ENCODE measurements at regions not wholly inside any gene's neighbourhood (a gene's known extent, or its start where the extent isn't known, plus 50 kb on each side); places are given as distances from the start of the nearest gene placed in this dataset.
A peak's percentile ranks its signal among the peaks of the same experiment; 100 is the strongest.

- Histone ChIP-seq H3K27ac (peak overlapping the region in 2 of 4 donors; percentile 36 to 65), H3K9me3 (no peaks in the 10 kb centered on the region), H3K27me3 (no peaks in the 10 kb centered on the region)
Measured at GRCh38 chr12:93174473-93174872, 203.3 kb upstream of the NUDT4 start.

GRCh38 chr12:93176165-93176564 lies 201.6 kb upstream of the NUDT4 start:
- no peaks in the 10 kb centered on the region for H3K27me3 ChIP-seq
- no peak overlapping the region for H3K4me3 ChIP-seq
- H3K36me3 ChIP-seq = no peaks in the 10 kb centered on the region
- DNase-seq = no peak
- no peaks in the 10 kb centered on the region for H3K9me3 ChIP-seq
- peak overlapping the region in 2 of 4 donors; percentile 35 to 77 for H3K27ac ChIP-seq
- peaks cover 0 to 21% (median 1%) of the 10 kb centered on the region in 4 donors for H3K4me1 ChIP-seq
- TF ChIP-seq CTCF (IDR thresholded peaks at IDR 0.05) (no peak), POLR2A (IDR thresholded peaks at IDR 0.05) (no peak)

More at GRCh38 chr12:93174473-93174872, 203.3 kb upstream of the NUDT4 start:
- DNase-seq = no peak
- TF ChIP-seq POLR2A (IDR thresholded peaks at IDR 0.05) (no peak), CTCF (IDR thresholded peaks at IDR 0.05) (no peak)
- no peaks in the 10 kb centered on the region for H3K36me3 ChIP-seq
- peaks cover 0 to 21% (median 1%) of the 10 kb centered on the region in 4 donors for H3K4me1 ChIP-seq
- H3K4me3 ChIP-seq = no peak overlapping the region

GRCh38 chr12:93176610-93177126 lies 201.1 kb upstream of the NUDT4 start:
- Histone ChIP-seq H3K4me1 (peaks cover 0 to 21% (median 1%) of the 10 kb centered on the region in 4 donors), H3K27ac (peak overlapping the region in 2 of 4 donors; percentile 53 to 77)
- DNase-seq = no peak

GRCh38 chr12:93177208-93178153 lies 200.2 kb upstream of the NUDT4 start:
- Histone ChIP-seq H3K27me3 (no peaks in the 10 kb centered on the region), H3K36me3 (no peaks in the 10 kb centered on the region), H3K4me3 (no peak overlapping the region), H3K27ac (peak overlapping the region; percentile 18 to 77 (median 45)), H3K9me3 (no peaks in the 10 kb centered on the region), H3K4me1 (peaks cover 0 to 21% (median 1%) of the 10 kb centered on the region in 4 donors)
- TF ChIP-seq POLR2A (IDR thresholded peaks at IDR 0.05) (no peak), CTCF (IDR thresholded peaks at IDR 0.05) (no peak)
- peak in 1 of 3 donors; percentile 55 for DNase-seq

More at GRCh38 chr12:93176610-93177126, 201.1 kb upstream of the NUDT4 start:
- no peak for TF ChIP-seq POLR2A (IDR thresholded peaks at IDR 0.05)
- TF ChIP-seq CTCF (IDR thresholded peaks at IDR 0.05) = no peak
- Histone ChIP-seq H3K36me3 (no peaks in the 10 kb centered on the region), H3K9me3 (no peaks in the 10 kb centered on the region), H3K4me3 (no peak overlapping the region), H3K27me3 (no peaks in the 10 kb centered on the region)

GRCh38 chr12:93178154-93178878 lies 199.4 kb upstream of the NUDT4 start:
- DNase-seq = no peak
- Histone ChIP-seq H3K36me3 (no peaks in the 10 kb centered on the region), H3K9me3 (no peaks in the 10 kb centered on the region), H3K27ac (peak overlapping the region in 2 of 4 donors; percentile 9 to 53), H3K4me1 (peaks cover 0 to 21% (median 1%) of the 10 kb centered on the region in 4 donors), H3K4me3 (no peak overlapping the region), H3K27me3 (no peaks in the 10 kb centered on the region)
- TF ChIP-seq POLR2A (IDR thresholded peaks at IDR 0.05) (no peak), CTCF (IDR thresholded peaks at IDR 0.05) (no peak)

All from Peyer's patch (tissue), 4 donors.